ENCODE measurements at regions not wholly inside any gene's neighbourhood (a gene's known extent, or its start where the extent isn't known, plus 50 kb on each side); places are given as distances from the start of the nearest gene placed in this dataset.
"Not testable (repeated sequence)": the region's sequence is repeated elsewhere in the genome, so short reads cannot be mapped to it uniquely, and the experiment has no call there.

DNA sequence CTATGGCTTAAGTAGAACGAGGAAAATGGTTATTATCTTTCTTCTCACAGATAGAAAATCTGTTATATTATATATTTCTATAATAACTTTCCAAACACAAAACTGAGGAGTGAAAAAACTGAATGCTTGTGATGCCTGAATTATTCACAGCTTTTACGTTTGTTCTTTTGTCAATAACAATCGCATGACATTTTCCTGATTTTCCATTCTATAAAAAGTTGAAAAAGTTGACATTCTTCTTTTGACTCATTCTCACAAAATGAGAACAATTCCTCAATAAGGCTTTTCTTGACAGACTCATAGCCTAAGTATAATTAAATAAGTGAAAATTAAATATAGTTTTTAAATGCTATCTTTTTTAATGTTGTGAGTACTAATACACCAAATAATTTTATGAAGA, 288.8 kb upstream of the TGFBR2 start:
- TF ChIP-seq, protein P1, sequence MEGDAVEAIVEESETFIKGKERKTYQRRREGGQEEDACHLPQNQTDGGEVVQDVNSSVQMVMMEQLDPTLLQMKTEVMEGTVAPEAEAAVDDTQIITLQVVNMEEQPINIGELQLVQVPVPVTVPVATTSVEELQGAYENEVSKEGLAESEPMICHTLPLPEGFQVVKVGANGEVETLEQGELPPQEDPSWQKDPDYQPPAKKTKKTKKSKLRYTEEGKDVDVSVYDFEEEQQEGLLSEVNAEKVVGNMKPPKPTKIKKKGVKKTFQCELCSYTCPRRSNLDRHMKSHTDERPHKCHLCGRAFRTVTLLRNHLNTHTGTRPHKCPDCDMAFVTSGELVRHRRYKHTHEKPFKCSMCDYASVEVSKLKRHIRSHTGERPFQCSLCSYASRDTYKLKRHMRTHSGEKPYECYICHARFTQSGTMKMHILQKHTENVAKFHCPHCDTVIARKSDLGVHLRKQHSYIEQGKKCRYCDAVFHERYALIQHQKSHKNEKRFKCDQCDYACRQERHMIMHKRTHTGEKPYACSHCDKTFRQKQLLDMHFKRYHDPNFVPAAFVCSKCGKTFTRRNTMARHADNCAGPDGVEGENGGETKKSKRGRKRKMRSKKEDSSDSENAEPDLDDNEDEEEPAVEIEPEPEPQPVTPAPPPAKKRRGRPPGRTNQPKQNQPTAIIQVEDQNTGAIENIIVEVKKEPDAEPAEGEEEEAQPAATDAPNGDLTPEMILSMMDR (IDR thresholded peaks at IDR 0.05; ENCODE audit: insufficient read depth, low read length, poor library complexity, severe bottlenecking) = no peak
- Histone ChIP-seq H3K27me3 (ENCODE audit: control insufficient read depth, insufficient read depth, low read length) (no peaks in the 10 kb centered on the region), H3K36me3 (ENCODE audit: control insufficient read depth, insufficient read depth, low read length) (no peaks in the 10 kb centered on the region), H3K4me3 (ENCODE audit: low read depth, low read length) (no peak overlapping the region)
- DNase-seq (ENCODE audit: low read depth) = no peak

DNA sequence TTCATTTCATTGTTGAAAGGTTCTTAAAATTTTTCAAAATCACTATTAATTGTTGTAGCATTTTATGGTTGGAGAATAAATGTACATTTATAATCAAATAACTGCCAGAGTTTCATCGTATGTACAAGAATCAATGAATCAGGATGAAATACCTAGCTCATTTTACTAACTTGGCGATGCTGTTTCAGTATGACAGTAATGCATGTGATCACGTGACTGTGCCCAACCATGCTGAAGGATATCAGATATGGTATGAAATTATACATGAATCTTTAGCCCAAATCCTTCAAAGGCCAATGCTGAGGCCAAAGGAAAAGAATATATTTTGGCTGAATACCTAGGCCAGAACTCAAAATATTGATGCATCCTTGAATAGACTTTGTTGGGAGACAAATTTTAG, 288.3 kb upstream of the TGFBR2 start:
- TF ChIP-seq, protein P1 (IDR thresholded peaks at IDR 0.05; ENCODE audit: insufficient read depth, low read length, poor library complexity, severe bottlenecking) = no peak

DNA sequence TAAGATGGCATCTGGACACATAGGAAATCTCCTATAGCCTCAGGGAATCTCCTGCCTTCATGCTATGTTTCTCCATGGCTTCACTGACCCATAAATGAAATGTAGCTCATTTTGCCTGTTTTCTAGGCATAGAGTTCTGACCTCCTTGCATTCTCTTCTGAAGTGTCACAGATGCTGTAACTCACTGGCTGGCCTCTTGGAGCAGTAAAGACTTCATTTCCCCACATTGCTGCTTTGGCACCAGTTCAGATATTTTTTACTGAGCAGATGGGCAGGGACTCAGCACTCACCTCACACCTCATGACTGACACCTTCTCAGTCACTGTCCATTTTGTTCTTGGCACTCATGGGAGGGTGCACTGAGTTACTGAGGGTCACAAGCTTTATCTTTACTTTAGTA, 286.7 kb upstream of the TGFBR2 start:
- H3K4me3 ChIP-seq (ENCODE audit: low read depth, low read length) = no peak overlapping the region
- TF ChIP-seq, protein P1 (IDR thresholded peaks at IDR 0.05; ENCODE audit: insufficient read depth, low read length, poor library complexity, severe bottlenecking) = peak; percentile 58
- H3K27me3 ChIP-seq (ENCODE audit: control insufficient read depth, insufficient read depth, low read length) = no peaks in the 10 kb centered on the region
- H3K36me3 ChIP-seq (ENCODE audit: control insufficient read depth, insufficient read depth, low read length) = no peaks in the 10 kb centered on the region
- DNase-seq (ENCODE audit: low read depth) = no peak

More for the DNA sequence above, 288.3 kb upstream of the TGFBR2 start:
- no peak for DNase-seq (ENCODE audit: low read depth)
- H3K36me3 ChIP-seq (ENCODE audit: control insufficient read depth, insufficient read depth, low read length) = no peaks in the 10 kb centered on the region
- H3K4me3 ChIP-seq (ENCODE audit: low read depth, low read length) = no peak overlapping the region
- H3K27me3 ChIP-seq (ENCODE audit: control insufficient read depth, insufficient read depth, low read length) = no peaks in the 10 kb centered on the region

DNA sequence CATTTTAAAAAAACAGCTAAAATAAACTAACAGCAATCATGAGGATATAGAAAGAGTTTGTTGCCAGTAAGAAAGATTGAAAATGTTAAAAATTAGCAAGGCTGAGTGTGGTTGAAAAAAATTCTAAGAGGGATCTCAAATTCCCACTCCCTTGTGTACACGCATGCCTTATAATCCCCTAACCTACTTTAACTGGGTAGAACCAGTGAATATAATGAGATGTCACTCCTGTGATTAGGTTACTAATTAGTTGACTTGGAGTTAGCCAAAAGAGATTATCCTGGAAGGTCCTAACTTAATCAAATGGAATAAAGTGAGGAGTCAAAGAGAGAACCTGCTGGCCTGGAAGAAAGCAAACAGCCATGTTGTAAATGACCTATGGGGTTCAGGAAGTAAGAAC, 286.0 kb upstream of the TGFBR2 start:
- TF ChIP-seq, protein P1 (IDR thresholded peaks at IDR 0.05; ENCODE audit: insufficient read depth, low read length, poor library complexity, severe bottlenecking) = no peak
- no peak overlapping the region for H3K4me3 ChIP-seq (ENCODE audit: low read depth, low read length)

DNA sequence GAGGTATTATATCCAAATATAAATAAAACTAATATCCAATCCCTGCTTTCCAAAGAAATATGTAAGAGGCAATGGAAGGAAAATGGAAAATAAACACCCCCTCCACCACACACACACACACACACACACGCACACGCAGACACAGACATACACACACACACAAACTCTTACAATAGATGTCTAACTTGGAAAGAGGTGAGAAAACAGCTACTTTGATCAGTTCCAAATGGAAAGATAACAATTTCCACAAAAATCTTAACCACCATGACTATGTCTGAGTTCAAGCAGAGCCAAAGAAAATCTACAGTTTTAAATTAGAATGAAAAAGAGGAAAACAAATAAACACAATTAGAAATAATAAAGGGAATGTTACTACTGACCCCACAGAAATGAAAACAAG, 285.3 kb upstream of the TGFBR2 start:
- TF ChIP-seq, protein P1 (IDR thresholded peaks at IDR 0.05; ENCODE audit: insufficient read depth, low read length, poor library complexity, severe bottlenecking) = no peak
- Histone ChIP-seq H3K27me3 (ENCODE audit: control insufficient read depth, insufficient read depth, low read length) (no peaks in the 10 kb centered on the region), H3K36me3 (ENCODE audit: control insufficient read depth, insufficient read depth, low read length) (no peaks in the 10 kb centered on the region), H3K4me3 (ENCODE audit: low read depth, low read length) (no peak overlapping the region)
- DNase-seq (ENCODE audit: low read depth) = no peak

More for the DNA sequence above, 286.0 kb upstream of the TGFBR2 start:
- no peak for DNase-seq (ENCODE audit: low read depth)
- Histone ChIP-seq H3K27me3 (ENCODE audit: control insufficient read depth, insufficient read depth, low read length) (no peaks in the 10 kb centered on the region), H3K36me3 (ENCODE audit: control insufficient read depth, insufficient read depth, low read length) (no peaks in the 10 kb centered on the region)

DNA sequence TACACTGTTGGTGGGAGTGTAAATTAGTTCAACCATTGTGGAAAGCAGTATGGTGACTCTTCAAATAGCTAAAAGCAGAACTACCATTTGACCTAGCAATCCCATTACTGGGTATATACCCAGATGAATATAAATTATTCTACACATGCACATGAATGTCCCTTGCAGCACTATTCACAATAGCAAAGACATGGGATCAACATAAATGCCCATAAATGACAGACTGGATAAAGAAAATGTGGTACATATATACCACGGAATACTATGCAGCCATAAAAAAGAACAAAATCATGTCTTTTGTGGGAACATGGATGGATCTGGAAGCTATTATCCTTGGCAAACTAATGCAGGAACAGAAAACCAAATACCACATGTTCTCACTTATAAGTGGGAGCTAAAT, 282.8 kb upstream of the TGFBR2 start:
- H3K36me3 ChIP-seq (ENCODE audit: control insufficient read depth, insufficient read depth, low read length); H3K27me3 ChIP-seq (ENCODE audit: control insufficient read depth, insufficient read depth, low read length); DNase-seq (ENCODE audit: low read depth); H3K4me3 ChIP-seq (ENCODE audit: low read depth, low read length): not testable (repeated sequence)
